CD4-positive, alpha-beta T cell treated with Interleukin-4 for 4 hours (primary cell): ENCODE measurements at regions not wholly inside any gene's neighbourhood (a gene's known extent, or its start where the extent isn't known, plus 50 kb on each side); places are given as distances from the start of the nearest gene placed in this dataset.
"Not testable (repeated sequence)": the region's sequence is repeated elsewhere in the genome, so short reads cannot be mapped to it uniquely, and the experiment has no call there.

Experiments used
- DNase-seq: peaks from one replicate; pipeline ENCODE4 v3.0.0-alpha.2; 2020

GRCh38 chr3:140883428-140884040, 58.1 kb upstream of the SLC25A36 start:
- DNase-seq = no peak

DNA sequence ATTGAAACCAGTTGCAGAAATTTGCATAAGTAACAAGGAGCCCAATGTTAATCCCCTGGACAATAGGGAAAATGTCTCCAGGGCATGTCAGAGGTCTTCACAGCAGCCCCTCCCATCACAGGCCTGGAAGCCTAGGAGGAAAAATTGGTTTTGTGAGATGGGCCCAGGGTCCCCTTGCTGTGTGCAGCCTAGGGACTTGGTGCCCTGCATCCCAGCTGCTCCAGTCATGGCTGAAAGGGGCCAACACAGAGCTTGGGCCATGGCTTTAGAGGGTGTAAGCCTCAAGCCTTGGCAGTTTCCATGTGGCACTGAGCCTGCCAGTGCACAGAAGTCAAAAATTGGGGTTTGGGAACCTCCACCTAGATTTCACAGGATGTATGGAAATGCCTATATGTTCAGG, 55.9 kb upstream of the SLC25A36 start:
- not testable (repeated sequence) for DNase-seq
